ENCODE measurements at regions not wholly inside any gene's neighbourhood (a gene's known extent, or its start where the extent isn't known, plus 50 kb on each side); places are given as distances from the start of the nearest gene placed in this dataset.

DNA sequence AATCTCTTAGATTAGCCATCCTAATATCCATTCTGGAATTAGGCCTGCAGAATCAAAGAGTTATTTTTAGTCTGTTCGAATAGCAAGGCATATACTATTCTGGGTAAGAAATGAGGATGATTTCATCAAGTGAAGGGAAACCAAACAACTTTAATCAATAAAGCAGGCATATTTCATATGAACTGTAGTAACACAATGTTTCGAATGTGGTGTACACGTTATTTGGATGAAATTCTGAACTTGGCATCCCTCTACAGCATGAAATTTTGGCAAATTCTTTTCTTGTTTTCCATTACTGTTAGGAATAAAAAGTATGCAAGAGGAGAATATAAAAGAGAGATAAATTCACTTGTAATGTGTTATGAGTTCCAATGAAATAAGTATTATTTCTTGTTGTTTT, 1233.3 kb upstream of the SEL1L start:
- no peak overlapping the region for H3K4me3 ChIP-seq
- no peak overlapping the region for H3K27ac ChIP-seq
- ATAC-seq (no peak), DNase-seq (no peak)
- intact Hi-C loops (cut with DNase I), result no loop called here
- no peaks in the 10 kb centered on the region for H3K27me3 ChIP-seq
- no peaks in the 10 kb centered on the region for H3K9me3 ChIP-seq
- WGBS, 4 donors, result 43 to 57% (median 45%) methylated on average over 3 of the region's 3 CpGs
- no peaks in the 10 kb centered on the region for H3K36me3 ChIP-seq
- TF ChIP-seq, protein P1, sequence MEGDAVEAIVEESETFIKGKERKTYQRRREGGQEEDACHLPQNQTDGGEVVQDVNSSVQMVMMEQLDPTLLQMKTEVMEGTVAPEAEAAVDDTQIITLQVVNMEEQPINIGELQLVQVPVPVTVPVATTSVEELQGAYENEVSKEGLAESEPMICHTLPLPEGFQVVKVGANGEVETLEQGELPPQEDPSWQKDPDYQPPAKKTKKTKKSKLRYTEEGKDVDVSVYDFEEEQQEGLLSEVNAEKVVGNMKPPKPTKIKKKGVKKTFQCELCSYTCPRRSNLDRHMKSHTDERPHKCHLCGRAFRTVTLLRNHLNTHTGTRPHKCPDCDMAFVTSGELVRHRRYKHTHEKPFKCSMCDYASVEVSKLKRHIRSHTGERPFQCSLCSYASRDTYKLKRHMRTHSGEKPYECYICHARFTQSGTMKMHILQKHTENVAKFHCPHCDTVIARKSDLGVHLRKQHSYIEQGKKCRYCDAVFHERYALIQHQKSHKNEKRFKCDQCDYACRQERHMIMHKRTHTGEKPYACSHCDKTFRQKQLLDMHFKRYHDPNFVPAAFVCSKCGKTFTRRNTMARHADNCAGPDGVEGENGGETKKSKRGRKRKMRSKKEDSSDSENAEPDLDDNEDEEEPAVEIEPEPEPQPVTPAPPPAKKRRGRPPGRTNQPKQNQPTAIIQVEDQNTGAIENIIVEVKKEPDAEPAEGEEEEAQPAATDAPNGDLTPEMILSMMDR (IDR thresholded peaks at IDR 0.05), result no peak
- no peak for TF ChIP-seq POLR2A (IDR thresholded peaks at IDR 0.05)
- H3K4me1 ChIP-seq, result peaks cover 0 to 2% (median 0%) of the 10 kb centered on the region in 12 donors

DNA sequence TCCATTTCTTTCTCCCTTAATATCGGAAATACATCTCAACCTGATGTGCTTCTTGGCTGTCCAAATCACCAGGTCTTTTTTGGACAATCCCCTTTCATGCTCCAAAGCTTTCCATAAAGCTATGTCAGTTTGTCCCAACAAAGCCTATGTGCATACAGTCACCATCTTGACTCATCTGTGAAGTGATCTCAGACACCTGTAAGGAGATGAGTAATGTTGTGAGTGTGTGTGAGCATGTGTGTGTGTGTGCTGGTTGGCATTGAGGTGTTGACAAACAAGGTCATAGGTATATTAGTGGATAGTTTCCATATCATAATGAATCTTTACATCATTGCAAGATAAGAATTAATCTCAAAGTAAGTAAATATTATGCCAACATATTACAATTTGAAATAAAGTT, 1243.3 kb upstream of the SEL1L start:
- Histone ChIP-seq H3K4me3 (no peak overlapping the region), H3K27ac (no peak overlapping the region), H3K36me3 (no peaks in the 10 kb centered on the region), H3K27me3 (no peaks in the 10 kb centered on the region), H3K9me3 (no peaks in the 10 kb centered on the region), H3K4me1 (no peaks in the 10 kb centered on the region)
- TF ChIP-seq POLR2A (IDR thresholded peaks at IDR 0.05), result no peak
- TF ChIP-seq, protein P1 (IDR thresholded peaks at IDR 0.05), result no peak
- WGBS, 4 donors, result 91 to 98% (median 92%) methylated on average over 1 of the region's 1 CpG
- DNase-seq, result no peak
- no peak for ATAC-seq
- intact Hi-C loops (cut with DNase I), result no loop called here

DNA sequence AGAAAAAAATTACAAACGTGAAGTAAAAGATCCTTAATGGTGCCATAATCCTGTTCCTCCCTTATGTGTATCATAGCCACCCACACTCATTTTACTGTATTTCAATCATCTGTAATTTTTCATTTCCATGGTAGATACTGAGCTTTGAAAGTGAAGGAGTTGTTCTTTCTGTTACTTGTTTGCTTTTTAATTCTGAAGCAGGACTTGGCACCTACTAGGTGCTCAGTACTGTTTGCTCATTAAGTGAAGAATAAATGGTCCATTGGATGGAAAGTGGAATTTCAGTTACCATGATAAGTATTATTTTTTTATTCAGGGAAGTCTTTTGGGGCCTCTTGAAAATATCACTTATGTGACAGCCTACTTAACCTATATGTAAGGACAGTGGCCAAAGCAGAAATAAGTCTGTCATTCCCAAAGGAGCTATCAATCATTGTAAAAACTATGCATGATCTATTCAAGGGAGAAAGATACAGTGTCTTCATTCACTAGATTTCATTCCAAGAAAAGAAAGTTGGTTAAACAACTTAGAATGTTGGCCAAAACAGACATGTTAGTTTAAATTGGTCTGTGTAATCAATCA, 1244.4 kb upstream of the SEL1L start:
- no peaks in the 10 kb centered on the region for H3K27me3 ChIP-seq
- no peak for TF ChIP-seq POLR2A (IDR thresholded peaks at IDR 0.05)
- TF ChIP-seq, protein P1 (IDR thresholded peaks at IDR 0.05), result no peak
- 45 to 69% (median 68%) methylated on average over 1 of the region's 1 CpG for WGBS, 4 donors
- ATAC-seq (no peak), DNase-seq (no peak)
- no peak overlapping the region for H3K4me3 ChIP-seq
- H3K36me3 ChIP-seq, result no peaks in the 10 kb centered on the region
- intact Hi-C loops (cut with DNase I), result no loop called here
- no peaks in the 10 kb centered on the region for H3K4me1 ChIP-seq
- no peak overlapping the region for H3K27ac ChIP-seq
- no peaks in the 10 kb centered on the region for H3K9me3 ChIP-seq

DNA sequence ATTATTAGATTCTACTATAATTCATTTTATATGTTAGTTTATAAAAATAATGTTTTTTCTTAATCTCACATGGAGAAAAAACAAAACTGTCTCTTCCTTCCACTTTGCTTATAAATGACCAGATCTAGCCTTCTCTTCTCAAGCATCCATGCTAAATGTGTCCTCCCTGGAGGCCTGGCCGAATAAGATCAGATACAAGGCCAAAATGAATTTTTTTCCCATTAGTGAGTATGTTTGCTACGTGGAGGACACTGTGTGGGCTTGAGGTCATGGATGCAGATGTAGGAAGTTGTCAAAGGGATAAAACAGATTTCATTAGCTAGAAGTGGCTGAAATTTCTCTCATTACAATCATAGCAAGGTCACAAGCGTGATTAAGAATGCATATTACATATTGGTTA, 1244.9 kb upstream of the SEL1L start:
- ATAC-seq (no peak), DNase-seq (no peak)
- no peak overlapping the region for H3K4me3 ChIP-seq
- H3K36me3 ChIP-seq, result no peaks in the 10 kb centered on the region
- intact Hi-C loops (cut with DNase I), result no loop called here
- no peaks in the 10 kb centered on the region for H3K4me1 ChIP-seq
- no peaks in the 10 kb centered on the region for H3K27me3 ChIP-seq
- H3K9me3 ChIP-seq, result no peaks in the 10 kb centered on the region
- H3K27ac ChIP-seq, result no peak overlapping the region
- TF ChIP-seq POLR2A (IDR thresholded peaks at IDR 0.05), result no peak
- TF ChIP-seq, protein P1 (IDR thresholded peaks at IDR 0.05), result no peak
- WGBS, 4 donors, result 47 to 61% (median 55%) methylated on average over 3 of the region's 3 CpGs
